CD4-positive, alpha-beta T cell treated with Interleukin-15 for 4 hours (primary cell): ENCODE measurements at regions not wholly inside any gene's neighbourhood (a gene's known extent, or its start where the extent isn't known, plus 50 kb on each side); places are given as distances from the start of the nearest gene placed in this dataset.

Source experiments
- DNase-seq: peaks from one replicate; pipeline ENCODE4 v3.0.0-alpha.2; 2020; ENCODE audit warnings: low spot score

DNA sequence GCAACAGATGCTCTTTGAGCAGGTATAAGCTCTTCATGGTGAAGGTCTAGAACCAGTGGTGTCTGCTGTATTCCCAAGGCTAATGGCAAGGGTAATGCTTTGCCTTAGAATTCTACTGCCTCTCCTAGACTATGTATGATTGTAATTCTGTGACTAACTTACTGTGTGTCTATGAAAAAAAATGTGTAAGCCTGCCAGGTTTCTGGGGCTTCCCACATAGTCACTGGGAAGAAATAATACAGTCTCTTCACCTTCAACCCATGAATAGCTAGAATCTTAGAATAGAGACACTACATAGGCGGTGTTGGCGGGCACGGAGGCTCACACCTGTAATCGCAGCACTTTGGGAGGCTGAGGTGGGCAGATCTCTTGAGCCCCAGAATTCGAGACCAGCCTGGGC lies 84.1 kb downstream of the C11orf91 start:
- DNase-seq = no peak

- no peak for DNase-seq
Measured at GRCh38 chr11:33615751-33616150, 84.9 kb downstream of the C11orf91 start.

DNA sequence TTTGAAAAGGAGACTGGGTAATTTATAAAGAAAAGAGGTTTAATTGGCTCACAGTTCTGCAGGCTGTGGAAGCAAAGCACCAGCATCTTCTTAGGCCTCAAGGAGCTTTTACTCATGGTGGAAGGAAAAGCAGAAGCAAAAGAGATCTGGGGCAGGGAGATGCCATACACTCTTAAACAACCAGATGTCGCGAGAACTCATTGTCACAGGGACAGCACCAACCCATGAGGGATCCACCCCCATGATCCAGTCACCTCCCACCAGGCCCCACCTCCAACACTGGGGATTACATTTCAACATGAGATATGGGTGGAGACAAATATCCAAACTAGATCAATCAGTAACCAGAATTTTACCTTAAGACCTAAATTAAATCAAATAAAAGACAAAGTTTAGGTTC lies 87.2 kb downstream of the C11orf91 start:
- no peak for DNase-seq

DNA sequence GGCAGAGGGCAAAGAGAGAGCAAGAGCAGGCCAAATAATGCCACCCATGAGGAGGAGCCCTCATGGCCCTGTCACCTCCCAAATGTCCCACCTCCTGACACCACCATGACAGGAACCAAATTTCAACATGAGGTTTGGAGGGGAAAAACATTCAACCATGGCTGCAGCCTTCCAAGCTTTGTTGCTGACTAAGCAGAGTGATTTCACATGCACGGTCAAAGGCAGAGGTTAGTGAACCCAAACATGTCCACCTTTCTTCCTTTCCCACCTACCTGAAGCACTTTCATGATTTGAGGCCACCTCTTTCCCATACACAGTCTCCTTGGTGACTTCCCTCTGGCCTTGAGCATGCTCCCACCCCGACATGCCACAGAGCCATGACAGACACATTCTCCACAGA lies 89.7 kb downstream of the C11orf91 start:
- no peak for DNase-seq

DNA sequence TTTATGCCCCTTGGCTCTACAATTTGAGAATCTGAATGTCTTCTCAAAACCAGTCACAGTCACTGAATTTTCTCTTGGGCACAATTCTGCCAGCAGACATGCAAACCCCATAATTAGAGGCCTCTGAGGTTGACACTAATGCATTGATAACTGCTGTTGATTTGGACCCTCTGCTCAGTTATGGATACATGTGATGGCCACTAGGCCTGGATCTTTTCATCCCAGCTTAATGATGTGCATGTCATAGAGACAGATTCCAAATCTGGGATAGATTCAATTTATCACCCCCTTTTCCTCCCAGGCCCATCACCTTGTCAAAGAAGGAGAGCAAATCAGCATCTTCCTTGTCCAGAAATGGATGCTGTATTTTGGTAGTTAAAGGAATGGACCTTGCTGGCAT lies 92.2 kb downstream of the C11orf91 start:
- no peak for DNase-seq

GRCh38 chr11:33606762-33607161 lies 93.9 kb downstream of the C11orf91 start:
- DNase-seq = no peak

GRCh38 chr11:33605703-33606102 lies 94.9 kb downstream of the C11orf91 start:
- no peak for DNase-seq

GRCh38 chr11:33598426-33599069 lies 102.1 kb downstream of the C11orf91 start:
- no peak for DNase-seq

- DNase-seq = no peak
Measured at GRCh38 chr11:33594188-33594587, 106.4 kb downstream of the C11orf91 start.

DNA sequence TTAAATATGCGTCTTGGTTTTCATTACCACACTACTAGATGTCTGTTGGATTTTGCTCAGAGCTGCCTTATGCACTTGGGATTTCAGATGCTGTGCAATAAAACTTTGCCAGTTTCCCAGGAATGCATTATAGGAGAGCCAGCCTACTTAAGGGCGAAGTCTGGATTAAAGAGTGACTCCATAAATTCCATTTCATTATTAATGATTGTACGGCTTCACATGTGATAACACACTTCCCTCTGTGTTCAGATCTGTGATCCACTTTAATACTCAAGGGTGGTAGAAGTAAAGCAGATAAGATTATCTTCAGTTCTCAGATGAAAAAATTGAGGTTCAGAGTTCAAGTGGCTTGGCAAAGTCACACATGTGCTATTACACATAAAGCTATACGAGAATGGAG lies 110.2 kb downstream of the C11orf91 start:
- no peak for DNase-seq

DNA sequence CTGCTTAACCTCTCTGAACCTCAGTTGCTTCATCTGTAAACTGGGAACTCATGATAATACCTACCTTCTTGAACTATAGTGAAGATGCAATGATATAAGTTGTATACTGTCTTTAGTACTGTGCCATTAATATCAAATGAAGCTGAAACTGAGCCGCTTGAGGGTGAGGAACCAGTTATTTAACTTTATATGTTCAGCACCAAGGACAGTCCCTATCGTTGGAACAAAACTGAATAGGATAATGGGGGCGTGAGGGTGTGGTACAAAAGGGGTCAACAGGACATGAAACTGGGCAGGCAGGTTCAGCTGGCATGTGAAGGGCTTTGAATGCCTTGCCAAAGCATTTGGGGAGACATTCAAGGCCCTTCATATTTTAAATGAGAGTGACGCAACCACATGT lies 112.6 kb downstream of the C11orf91 start:
- DNase-seq = no peak

GRCh38 chr11:33585586-33586209 lies 114.9 kb downstream of the C11orf91 start:
- no peak for DNase-seq

DNA sequence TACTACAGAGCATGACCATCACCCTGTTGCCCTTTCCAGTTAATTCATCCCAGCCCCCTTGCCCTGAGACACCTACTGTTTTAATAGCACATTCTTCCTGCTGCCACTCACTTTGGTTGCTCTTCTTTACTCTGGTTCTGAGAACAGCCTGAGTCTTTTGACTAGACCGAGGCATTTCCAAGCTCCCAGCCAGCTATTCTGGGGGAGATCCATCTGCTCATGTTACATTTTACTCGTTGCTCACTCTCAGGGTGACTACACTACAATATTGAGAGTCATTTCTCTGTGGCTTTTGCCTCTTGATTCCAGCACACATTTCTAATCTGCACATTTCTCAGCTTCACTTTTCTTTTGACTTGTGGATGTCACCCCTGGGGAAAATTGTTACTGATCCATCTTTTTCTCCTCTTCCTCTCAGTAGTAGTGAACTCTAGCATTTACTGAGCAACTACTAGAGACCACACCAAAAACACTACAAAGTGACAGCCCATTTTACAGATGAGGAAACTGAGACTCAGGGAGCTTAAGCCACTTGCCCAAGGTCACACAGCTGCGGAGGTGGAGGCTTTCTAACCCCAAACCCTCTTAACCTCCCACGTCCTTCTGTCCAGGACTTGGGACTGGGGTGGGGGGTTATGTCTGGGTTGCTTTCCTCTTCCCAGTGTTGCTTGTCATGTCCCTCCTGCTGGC lies 117.8 kb downstream of the C11orf91 start:
- no peak for DNase-seq

- no peak for DNase-seq
Measured at GRCh38 chr11:33579101-33579500, 121.5 kb downstream of the C11orf91 start.

GRCh38 chr11:33577204-33577603 lies 123.4 kb downstream of the C11orf91 start:
- no peak for DNase-seq

GRCh38 chr11:33575311-33575710 lies 125.3 kb downstream of the C11orf91 start:
- no peak for DNase-seq

DNA sequence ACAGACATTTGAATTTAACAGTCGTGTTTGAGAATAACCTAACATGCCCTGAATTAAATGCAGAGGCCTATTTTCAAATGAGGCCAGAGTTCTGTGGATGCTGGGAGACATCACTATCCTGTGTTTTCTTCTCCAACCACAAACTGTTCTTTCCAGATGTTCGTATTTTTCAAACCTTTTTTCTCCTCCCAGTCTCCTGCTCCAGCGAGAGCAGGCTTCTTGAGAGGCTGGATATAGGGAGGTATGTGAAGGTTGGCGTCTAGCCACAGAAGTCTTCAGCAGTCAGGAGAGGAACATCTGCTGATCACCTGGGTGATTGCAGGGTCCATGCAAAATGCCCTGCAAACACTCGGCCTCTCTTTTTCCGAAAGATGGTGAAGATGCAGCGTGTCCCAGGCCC lies 126.3 kb downstream of the C11orf91 start:
- DNase-seq = no peak

GRCh38 chr11:33569333-33569732 lies 131.3 kb downstream of the C11orf91 start:
- DNase-seq = no peak

DNA sequence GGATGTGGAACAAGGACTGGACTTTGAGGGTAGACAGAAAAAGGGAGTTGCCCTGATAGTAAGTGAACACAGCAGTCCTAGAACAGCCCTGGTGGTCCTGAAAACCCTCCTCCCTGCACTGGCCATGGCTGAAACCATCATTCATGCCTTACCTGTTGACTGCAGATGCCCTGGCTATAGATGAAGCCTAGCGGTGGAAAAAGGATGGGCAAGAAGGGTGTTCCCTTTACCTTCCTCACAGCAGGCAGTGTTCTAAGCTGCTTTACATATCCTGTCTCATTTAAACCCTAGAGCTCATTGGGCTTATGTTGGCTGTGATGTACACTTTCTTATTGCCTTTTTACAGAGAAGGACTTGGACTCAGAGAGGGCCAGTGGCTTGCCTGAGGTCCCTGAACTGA lies 133.6 kb downstream of the C11orf91 start:
- DNase-seq = no peak

- DNase-seq = no peak
Measured at GRCh38 chr11:33564856-33565453, 135.7 kb downstream of the C11orf91 start.

DNA sequence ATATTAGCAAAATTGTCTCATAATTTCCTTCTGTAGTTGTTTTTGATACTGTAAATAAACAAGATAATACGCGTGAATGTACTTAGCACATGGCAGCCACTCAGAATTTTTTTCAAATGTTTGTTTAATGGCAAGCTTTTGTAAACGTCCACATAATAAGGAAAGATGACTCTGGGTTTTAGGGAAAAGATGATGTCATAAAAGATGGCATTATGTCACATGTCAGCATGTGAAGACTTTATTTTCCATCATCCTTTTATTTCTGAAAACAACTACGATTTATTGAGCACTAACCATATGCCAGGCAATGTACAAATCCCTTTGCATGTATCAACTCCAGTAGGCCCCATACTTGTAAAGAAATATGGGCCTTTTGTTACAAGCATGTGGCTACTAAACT lies 139.9 kb downstream of the C11orf91 start:
- DNase-seq = no peak

- no peak for DNase-seq
Measured at GRCh38 chr11:33559567-33559966, 141.1 kb downstream of the C11orf91 start.

- no peak for DNase-seq
Measured at GRCh38 chr11:33558097-33558496, 142.5 kb downstream of the C11orf91 start.
